NOMO-1 treated with DMSO at 0.1 percent for 48 hours (cell line): ENCODE measurements at regions not wholly inside any gene's neighbourhood (a gene's known extent, or its start where the extent isn't known, plus 50 kb on each side); places are given as distances from the start of the nearest gene placed in this dataset.
"Not testable (repeated sequence)": the region's sequence is repeated elsewhere in the genome, so short reads cannot be mapped to it uniquely, and the experiment has no call there.

Experiments used
- DNase-seq: peaks from one replicate; lab custom pipeline; 2025; ENCODE audit not compliant: unreplicated experiment; lab: John Stamatoyannopoulos, UW

DNA sequence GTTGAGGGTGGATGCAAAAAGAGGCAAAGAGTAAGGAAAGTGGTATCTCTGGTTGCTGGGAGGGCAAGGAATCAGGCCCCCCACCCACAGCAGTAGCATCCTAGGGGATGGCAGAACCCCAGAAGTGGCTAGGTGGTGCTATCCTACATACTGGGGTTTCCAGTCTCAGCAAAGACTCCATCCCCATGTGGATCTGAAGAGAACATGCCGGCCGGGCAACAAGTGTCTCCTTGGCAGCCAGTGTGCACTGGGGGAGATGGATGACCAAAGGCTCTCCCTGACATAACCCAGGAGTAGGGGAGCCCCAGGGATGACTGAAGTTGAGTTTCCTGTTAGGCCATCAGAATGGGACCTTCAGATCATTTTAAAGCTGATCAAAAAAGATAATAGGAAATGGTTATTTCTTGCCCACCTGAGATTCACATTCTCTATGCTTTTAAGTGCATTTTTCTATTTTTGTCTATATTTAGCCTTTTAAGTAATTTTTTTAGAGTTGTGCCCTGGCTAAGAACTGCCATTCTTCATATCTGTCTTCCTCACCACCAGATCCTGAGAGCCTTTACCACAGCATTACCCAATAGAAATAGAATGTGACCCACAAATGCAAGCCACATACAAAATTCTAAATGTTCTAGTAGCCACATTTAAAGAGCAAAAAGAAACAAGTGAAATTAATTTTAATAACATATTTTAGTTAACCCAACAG lies 78.7 kb upstream of the SMIM23 start:
- no peak for DNase-seq

DNA sequence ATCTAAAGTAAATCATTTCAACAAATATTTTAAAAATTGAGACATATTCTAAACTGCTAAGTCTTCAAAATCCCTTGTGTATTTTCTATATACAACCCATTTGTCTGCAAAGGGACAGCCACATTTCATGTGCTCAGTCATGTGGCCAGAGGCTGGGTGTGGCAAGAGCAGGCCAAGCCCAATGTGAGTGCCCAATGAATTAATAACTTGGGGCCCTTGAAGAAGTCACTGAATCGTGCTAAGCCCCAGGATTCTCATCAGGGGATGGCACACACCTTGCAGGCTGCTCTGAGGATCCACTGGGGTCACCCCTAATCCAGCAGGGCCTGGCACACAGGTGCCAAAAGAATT lies 78.2 kb upstream of the SMIM23 start:
- DNase-seq: no peak

DNA sequence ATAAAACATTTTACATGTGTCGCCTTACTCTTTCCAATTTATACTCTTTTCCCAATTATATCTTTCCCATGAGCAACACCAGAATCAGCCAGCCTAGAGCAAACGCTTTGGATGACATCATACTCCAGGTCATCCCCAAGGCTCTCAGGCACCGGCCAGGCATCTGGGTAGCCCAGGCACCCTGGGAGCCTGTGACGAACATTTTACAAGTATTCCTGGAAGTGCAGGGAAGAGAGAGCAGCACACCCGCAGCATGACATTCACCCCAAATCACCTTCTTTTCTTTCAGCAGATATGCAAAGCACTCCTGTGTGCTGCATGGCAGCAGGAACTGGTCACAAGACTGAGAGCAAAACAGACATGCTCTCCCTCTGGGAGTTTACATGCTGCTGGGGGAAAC lies 75.7 kb upstream of the SMIM23 start:
- DNase-seq: no peak

- no peak for DNase-seq
These were observed 75.1 kb upstream of the SMIM23 start for GRCh38 chr5:171710451-171711024.

DNA sequence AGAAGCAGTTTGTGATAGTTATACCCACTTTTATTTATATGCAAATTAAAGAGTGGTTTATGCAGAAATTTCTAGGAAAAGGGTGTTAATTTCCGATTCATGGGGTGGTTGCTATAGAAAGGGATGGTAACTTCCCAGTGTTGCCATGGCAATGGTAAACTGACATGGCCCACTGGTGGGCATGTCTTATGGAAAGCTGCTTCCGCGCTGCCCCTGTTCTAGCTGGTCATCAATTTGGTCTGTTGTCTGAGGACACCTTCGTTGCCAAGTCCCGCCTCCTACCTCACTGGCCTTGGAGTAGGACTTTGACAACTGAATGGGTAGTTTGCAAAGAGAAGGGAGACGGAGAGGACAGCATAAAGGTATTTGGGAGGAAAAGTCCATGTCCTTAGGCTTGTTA lies 74.0 kb upstream of the SMIM23 start:
- DNase-seq: no peak

- no peak for DNase-seq
These were observed 73.0 kb upstream of the SMIM23 start for GRCh38 chr5:171712616-171713015.

DNA sequence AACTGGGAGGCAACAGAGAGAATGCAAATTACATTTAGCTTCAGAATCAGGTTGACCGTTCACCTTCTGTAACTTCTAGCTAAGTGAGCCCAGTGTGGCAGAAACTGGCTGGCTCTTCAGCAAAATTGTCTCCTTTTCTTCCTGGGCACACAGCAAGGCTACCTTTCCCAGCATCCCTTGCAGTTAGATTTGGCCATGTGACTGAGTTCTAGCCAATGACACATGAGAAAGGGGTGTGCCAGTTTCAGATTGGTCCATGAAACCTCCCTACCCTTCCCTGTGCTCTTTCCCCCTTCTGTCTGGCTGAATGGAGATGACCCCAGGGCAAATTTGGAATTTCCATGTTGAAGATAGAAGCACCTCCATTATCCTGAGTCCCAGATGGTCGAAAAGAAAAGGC lies 72.5 kb upstream of the SMIM23 start:
- DNase-seq: no peak

DNA sequence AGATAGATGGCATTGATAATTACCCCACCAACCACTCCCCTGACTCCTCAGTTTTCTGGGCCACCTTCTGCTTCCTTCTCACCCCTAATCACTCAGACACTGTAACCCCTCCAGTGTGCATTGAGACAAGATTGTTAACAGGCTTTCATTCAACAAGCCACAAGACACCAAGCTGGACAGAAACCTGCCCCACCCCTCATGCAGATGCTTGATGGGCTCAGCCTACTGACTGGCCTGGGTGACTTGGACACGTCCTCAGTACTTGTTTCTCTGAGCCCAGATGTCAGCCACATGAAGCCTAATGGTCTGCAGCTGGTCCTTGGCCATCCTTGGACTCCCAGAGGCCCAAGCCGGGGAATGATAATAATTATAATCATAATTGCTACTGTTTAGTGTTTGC lies 71.4 kb upstream of the SMIM23 start:
- no peak for DNase-seq

DNA sequence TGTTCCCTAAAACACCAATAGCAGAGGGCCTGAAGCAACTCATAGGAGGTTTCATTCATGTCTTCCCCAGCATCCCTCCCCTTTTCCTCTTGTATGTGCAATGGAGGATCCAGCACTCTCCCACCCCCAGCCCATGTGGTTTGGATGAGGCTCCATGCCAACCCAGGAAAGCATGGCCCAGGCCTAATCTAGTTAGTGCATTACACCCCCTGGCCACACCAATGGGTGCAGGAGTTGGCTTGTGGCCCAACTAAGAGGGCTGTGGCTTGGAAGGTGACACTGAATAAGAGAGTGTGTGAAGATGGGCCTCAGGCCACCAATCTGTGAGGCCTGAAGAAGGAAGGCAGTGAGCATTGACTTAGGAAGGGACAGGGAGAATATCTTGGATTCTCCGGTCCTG lies 70.8 kb upstream of the SMIM23 start:
- DNase-seq: no peak

DNA sequence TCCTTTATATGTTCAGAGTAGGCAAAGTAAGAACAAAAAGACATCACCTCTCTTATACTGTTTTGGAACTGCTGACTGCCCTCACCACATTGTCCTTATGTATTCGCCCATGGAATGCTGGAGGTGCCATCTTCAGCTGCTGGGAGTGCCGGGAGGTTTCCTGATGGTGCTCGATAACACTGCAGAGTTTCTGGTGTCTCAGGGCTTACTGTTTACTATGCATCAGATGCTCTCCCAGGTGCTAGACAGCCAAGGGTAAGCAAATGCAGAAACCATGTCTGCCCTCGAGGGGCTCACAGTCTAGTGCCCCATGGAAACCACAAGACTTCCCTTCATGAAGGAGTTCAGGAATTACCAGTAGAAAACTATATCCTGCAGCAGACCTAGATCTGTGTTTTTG lies 70.1 kb upstream of the SMIM23 start:
- DNase-seq: no peak

- no peak for DNase-seq
These were observed 65.5 kb upstream of the SMIM23 start for GRCh38 chr5:171720086-171720485.

DNA sequence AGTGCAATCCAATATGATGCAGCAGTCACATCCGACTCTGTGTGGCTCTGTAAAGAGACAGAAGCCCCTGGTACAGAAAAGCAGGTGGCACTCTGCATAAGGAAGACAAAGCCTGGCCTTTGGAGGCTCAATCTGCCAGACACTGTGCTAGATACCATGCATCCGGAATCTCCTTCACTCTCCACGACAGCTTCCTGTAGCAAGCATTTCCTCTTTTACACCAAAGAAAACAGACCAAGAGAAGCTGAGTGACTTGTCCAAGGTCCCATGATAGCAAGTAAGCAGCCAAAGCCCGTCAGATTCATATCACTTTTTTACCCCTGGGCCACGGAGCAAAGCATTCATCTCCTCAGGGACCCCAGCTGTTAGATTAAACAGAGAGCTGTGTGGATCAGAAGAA lies 64.2 kb upstream of the SMIM23 start:
- peak; percentile 16 for DNase-seq

- DNase-seq: no peak
These were observed 61.0 kb upstream of the SMIM23 start for GRCh38 chr5:171724468-171725204.

DNA sequence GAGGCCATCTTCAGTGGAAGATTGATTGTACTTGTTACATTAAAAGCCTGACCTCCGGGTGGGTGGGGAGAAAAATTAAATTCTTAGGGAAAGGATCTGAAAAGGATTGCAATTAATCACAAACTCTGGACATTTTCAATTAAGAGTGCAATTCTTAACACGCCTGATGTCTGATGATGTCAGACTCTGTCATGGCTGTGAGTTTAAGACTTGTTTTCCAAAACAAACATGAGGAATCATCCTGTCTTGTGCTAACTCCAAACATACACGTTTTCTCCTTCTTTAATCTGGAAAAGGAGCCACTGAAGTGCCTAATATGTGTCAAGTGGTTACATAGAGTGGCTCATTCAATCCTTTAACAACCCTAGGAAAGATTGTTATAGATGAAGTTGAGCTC lies 60.4 kb upstream of the SMIM23 start:
- no peak for DNase-seq

- not testable (repeated sequence) for DNase-seq
These were observed 58.8 kb upstream of the SMIM23 start for GRCh38 chr5:171726819-171727218.

- no peak for DNase-seq
These were observed 56.9 kb upstream of the SMIM23 start for GRCh38 chr5:171728686-171729085.
